ENCODE measurements at regions not wholly inside any gene's neighbourhood (a gene's known extent, or its start where the extent isn't known, plus 50 kb on each side); places are given as distances from the start of the nearest gene placed in this dataset.

DNA sequence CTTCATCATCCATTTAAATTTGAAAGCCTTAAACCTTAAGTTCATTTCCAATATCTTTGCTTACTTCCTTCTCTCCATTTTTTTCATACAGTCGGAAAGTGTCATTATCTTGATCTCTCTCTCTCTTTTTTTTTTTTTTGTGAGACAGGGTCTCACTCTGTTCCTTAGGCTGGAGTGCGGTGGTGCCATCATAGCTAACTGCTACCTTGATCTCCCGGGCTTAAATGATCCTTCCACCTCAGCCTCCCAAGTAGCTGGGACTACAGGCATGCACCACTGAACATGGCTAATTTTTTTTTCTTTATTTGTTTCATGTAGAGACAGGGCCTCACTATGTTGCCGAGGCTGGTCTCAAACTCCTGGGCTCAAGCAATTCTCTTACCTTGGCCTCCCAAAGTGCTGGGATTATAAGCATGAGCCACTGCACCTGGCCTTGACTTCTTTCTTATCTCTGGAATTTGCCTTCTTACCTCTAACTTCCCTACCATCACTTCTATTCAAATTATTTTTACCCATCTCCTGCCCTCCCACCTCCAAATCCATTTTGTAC is 222.2 kb downstream of the MYCN start:
- DNase-seq: no peak

DNA sequence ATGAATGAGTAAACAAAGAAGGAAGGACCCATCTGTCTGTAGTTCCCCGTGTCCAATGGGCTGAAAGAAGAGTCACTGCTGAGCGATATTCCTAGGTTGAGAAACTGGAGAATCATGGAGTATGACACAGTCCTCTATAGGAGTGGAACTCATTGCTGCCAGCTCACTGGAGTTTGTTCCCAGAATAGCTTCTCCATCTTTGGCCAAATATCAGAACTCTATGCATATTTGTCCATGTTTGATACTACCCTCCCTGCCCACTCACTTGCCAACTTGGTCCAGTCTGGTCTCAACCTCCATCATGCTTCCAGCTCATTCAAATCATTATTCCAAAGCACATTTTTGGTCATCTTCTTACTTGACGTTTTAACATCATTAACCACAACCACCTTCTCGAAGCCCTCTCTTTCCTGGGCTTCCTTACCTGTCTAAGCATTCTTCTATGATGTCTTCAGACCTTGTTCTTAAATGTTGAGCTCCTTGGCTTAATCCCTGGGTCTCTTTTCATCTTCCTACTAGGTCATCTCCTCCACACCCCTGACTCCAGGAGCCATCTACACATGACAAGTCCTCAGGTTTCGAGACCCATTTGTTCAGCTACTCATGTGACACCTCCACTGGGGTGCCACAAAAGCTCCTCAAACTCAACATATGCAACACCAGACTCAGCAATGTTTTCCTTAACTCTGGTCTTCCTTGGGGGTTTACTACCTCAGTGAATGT is 221.6 kb downstream of the MYCN start:
- no peak for DNase-seq

DNA sequence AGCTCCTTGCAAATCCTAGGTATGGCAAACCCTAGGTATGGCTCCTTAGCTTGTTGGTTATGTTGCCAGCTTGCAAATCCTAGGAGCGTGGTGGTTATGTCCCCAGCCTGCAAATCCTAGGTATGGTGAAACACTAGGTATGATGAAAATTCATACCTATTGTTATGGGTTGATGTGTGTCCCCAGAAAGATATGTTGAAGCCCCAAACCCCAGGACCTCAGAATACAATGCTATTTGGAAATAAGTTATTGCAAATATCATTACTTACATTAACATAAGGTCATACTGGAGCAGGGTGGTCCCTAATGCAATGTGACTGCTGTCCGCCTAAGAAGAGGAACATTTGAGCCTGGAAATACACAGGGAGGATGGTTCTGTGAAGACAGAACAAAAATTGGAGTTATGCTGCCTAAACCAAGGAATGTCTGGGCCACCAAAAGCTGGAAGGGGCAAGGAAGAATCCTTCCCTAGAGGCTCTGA is 220.8 kb downstream of the MYCN start:
- no peak for DNase-seq

DNA sequence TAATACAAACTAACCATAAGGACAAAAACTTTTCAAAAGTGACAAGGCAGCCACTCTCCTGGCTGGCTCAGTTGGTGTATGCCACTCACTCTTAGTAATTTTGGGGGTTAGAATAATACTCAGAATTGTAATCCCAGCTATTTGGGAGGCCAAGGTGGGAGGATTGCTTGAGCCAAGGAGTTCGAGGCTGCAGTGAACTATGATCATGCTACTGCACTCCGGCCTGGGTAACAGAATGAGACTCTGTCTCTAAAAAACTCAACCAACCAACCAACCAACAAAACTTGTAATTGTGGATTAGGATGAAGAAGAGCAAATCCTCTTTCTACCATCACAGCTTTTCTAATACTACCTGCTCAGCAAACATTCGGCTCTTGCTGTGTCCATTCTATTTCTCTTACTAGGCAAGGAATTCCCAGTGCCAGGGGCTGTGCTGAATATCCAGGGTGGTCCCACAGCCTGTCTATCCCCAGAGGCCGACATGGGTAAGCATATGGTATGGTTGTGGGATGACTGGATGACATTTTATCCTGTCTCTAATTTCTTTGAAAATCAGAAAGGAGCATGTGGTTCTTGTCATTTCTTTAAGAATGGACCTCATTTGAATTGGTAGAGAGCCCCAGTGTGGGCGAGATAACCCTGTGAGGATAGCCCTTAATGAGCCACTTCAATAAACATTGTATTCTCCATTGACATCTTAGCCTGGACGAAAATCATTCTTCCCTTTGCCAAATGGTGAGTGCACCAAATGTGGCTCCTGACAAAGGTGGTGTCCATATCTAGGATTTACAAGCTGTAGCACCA is 220.1 kb downstream of the MYCN start:
- no peak for DNase-seq

DNA sequence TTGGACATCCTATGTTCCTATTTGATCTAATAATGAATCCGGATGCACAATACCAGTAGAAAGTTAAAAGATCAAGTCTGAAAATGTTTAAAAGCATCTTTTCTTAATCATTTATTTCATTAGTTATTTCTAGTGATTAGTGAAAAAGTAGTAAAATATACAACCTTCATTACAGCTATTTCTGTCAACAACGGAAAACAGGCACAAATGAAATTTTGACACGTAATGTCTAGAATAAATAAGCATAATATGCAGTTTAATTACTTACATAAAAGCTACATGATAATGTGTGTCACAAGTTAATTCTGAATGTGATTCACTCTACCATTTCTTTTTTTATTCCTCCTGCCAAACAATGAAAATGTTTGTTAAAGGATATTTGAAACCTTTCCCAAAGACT is 216.1 kb downstream of the MYCN start:
- DNase-seq: no peak

DNA sequence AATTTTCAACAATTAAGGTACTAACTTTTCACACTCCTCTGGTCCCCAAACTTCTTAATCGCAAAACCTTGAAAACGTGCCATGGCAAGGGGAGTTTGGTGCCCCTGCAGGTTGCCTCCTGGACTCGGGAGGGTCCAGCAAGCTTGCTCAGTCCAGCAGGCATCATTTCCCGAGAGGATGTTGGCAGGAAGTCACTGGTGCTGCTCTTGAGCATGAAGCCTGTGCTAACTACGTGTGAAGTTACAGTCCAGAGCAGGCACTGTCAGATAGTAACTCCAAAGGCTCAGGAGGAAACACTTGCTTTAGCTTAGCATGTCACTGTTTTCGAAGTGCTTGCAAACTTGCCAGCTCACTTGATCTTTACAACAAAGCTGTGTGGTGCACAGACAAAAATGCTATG is 215.4 kb downstream of the MYCN start:
- DNase-seq: no peak

DNA sequence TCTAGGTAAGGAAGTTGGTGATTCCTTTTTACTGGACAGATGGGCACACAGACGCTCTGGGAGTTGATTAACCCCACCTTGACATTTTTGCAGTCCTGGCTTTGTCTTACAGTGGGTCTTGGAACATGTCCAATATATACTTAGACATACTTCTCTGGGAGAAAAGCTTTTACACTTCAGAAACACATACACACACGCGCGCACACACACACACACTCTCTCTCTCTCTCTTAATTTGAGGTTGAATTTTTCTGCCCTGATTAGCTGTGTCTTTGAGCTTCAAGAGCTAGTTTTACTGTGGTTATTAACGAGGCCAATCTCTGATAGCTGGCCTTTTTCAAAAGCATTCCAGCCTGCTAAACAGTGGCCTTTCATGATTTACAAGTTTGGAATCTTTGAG is 215.0 kb downstream of the MYCN start:
- no peak for DNase-seq

DNA sequence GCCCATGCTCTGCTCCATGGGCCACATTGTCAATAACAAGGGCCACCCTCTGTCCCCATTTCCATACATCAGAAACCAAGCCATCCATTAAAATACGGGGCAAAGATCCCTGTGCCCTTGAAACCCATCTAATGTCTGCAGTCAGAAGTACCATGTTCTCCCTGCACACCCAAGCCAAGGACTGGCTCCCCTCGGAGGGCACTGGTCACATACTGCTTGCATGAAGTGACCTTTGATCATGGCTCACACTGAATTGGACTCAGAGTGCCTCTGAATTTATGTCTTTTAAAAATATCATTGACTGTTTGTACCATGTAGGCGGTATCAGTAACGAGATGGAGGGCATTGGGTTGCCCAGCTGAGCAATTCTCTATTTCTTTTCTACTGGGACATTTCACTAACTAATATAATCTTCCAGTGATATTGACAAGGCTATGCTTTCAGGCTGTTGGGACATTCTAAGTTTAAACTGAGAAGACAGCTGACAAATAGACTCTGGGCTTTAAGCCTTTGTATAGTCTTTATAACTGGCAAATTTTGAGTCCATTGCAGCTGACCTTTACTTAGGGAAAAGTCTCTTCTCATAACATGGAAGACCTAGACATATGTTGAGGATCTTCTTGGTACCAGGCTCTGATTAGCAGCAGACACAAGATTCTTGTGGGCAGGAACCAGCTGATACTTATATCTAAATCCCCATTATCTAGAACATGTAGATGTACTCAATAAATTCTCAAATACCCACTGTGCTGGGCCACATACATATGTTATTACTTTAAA is 214.3 kb downstream of the MYCN start:
- no peak for DNase-seq

DNA sequence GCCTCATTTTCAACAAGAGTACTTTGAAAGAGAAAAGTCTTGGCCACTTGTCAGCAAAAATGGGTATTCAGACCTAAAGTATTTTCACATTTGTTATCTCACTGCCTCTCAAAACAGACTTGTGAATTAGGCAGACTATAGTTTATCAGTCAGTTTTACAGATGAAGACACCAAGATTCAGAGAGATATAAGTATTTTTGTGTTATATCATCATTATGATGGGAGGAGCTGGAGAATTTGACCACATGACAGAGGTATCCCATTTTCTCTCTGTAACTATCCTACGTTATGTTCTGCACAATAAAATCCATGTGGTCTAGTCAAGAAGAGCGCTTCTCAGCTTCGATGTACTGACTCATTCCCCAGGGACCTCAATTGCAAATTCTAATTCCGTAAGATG is 213.7 kb downstream of the MYCN start:
- DNase-seq: no peak

DNA sequence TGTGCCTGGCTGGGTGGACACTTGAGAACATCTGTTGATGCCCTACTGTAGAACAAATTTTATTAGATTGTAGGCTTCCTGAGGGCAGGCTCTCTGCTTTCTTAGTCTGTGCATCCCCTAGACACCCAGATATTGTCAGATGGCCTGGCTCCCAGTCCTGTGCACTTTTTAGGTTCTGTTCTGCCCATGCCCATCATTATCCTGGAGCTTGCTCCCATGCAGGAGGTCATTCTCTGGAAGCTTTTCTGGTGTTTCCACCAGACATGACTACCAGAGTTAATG is 213.3 kb downstream of the MYCN start:
- DNase-seq: no peak

DNA sequence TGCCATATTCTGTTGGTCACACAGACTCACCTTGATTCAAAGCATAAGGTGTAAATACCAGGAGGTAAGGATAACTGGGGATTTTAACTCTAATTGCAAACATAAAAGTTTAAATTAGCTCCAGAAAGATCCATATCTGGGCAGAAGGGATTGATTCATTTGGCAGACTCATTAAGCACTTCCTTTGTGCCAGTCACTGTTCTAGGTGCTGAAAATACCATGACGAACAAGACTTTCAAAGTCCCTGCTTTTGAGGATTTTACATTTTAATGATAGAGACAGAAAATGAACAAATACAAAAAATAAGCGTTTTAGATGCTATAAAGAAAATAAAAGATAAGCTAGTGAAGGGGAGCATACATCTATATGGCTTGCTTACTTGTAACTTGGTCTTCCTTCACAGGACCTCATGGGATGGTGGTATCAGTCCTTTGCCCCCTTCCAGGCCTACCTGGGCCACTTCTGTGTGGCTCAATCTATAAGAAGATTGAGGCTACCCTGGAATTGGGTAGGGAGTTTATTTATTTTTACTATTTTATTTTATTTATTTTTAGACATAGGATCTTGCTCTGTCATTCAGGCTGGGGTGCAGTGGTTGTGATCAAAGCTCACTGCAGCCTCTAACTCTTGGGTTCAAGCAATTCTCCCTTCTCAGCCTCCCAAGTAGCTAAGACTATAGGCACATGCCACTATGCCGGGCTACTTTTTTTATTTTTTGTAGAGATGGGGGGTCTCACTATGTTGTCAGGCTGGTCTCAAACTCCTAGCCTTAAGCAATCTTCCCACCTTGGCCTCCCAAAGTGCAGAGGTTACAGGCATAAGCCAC is 212.8 kb downstream of the MYCN start:
- no peak for DNase-seq

DNA sequence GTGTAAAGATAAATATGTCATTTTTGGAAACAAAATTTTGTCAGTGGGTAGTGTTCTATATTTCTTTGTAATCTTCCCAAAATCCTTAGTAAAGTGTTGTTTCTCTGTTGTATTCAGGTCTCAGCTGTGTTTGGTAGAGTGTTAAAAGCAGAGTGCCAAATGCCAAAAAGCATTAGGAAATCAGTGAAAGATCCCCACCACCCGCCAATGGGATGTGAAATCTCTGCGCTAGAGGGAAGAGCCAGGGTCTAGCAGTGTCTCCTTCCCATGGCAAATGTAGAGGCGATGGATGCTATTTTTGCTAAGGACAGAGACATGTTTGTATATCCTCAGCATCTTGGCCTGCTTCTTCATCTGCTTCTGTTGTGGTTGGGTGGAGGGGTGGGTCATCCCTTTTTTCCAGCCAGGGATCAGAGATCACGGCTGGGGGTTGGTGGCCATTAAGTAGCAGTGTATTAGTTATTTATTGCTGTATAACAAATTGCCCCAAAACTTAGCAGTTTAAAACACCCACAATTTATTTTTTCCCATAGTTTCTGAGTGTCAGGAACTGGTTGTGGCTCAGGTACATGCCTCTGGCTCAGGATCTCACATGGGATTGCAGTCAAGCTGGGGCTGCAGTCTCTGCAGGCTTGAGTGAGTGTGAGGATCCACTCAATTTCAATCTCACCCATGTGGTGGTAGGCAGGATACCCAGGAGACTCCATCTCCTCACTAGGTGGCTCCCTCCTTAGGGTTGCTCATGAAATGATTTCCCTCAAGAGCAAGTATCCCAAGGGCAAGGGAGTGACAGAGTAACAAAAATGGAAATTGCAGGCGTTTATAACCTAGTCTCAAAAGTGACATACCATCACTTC is 211.9 kb downstream of the MYCN start:
- DNase-seq: no peak

DNA sequence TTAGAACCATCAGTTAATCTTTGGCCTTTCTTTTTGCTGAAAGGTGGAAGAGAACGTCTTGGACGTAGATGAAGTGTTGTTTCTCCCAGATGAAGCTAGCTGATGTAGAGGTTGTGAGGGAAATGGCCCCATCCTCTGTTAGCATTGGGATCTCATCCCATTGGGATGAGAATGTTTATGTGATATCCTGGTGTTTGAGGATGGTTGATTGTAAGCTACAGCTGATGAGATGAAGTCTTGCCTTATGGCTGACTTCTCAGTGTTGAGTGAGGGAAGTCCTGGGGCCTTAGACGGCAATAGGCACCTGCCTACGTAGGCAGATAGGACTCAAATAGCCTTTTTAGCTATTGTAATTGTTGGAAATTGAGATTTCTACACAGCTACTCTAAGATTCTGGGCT is 211.3 kb downstream of the MYCN start:
- no peak for DNase-seq

DNA sequence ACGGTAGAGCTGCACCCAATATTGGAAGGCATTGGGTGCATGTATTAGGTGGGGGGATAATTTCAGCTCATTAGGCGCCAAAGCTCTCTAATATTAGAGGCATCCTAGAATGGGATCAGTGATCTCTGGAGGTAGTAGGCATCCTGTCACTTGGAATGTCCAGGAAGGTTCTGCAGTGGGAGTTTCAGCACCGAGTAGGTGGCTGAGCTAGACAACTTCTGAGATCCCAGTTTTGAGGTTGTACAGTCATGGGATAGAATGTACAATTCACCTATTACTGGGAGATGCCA is 210.9 kb downstream of the MYCN start:
- no peak for DNase-seq

DNA sequence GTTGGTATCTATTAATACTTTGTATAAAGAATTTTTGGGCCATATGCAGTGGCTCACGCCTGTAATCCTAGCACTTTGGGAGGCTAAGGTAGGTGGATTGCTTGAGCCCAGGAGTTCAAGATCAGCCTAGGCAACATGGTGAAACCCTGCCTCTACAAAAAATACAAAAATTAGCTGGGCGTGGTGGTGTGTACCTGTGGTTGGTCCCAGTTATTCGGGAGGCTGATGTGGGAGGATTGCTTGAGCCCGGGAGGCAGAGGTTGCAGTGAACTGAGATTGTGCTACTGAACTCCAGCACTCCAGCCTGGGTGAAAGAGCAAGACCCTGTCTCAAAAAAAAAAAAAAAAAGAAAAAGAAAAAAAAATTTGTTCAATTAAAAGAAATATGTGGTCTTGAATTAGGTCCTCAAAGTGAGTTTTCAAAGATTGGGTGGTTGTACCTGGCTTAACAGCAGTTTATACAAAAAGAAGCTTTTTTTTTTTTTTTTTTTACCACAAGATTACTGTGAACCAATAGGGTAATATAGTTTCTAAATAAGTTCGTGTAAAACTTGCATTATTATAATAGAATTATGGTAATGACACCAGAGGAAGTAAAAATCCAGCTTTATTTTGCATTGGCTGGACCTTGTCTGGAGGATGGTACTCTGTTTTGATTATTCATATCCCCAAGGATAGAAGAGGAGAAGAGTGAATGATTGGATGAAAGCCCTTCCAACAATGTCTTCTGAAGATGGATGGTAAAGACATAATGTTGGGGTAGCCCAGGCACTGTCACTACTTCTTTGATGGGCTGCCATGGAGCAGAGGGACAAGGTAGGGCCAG is 210.3 kb downstream of the MYCN start:
- no peak for DNase-seq

DNA sequence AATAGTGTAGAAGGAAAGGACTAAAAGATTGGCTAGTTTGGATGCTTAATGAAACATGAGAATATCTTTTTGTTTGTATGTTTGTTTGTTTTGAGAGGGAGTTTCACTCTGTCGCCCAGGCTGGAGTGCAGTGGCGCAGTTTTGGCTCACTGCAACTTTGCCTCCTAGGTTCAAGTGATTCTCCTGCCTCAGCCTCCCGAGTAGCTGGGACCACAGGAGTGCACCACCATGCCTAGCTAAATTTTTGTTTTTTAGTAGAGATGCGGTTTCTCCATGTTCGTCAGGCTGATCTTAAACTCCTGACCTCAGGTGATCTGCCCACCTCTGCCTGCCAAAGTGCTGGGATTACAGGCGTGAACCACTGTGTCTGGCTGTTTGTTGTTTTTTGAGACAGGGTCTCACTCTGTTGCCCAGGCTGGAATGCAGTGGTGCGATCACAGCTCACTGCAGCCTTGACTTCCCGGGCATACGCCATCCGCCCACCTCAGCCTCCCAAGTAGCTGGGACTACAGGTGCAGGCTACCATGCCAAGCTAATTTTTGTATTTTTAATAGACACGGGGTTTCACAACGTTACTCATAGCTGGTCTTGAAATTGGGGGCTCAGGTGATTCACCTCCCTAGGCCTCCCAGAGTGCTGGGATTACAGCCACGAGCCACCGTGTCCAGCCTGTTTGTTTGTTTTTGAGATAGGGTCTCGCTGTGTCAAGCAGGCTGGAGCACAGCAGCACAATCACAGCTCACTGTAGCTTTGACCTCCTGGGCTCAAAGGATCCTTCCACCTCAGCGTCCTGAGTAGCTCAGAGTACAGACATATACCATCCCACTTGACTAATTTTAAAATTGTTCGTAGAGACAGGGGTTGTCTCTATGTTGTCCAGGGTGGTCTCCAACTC is 209.2 kb downstream of the MYCN start:
- no peak for DNase-seq

DNA sequence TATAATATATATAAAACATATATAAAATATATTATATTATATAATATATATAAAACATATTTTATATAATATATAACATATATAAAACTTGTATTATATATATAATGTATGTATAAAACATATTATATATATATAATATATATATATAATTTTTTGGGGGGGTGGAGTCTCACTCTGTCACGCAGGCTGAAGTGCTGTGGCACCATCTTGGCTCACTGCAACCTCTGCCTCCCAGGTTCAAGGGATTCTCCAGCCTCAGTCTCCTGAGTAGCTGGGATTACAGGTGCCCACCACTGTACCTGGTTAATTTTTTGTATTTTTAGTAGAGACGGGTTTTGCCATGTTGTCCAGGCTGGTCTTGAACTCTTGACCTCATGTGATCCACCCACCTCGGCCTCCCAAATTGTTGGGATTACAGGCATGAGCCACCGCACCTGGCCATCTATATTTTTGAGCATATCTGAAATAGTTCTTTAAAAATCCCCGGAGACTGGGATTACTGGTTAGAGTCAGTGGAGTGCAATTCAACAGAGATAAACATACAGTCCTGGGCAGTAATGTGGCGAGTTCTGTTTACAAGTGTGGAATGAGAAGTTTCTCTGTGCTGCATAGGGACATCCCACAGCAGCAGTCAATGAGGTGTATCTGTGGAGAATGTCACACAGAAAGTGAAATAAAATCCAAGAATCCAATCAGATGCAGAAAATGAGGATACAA is 208.4 kb downstream of the MYCN start:
- no peak for DNase-seq

DNA sequence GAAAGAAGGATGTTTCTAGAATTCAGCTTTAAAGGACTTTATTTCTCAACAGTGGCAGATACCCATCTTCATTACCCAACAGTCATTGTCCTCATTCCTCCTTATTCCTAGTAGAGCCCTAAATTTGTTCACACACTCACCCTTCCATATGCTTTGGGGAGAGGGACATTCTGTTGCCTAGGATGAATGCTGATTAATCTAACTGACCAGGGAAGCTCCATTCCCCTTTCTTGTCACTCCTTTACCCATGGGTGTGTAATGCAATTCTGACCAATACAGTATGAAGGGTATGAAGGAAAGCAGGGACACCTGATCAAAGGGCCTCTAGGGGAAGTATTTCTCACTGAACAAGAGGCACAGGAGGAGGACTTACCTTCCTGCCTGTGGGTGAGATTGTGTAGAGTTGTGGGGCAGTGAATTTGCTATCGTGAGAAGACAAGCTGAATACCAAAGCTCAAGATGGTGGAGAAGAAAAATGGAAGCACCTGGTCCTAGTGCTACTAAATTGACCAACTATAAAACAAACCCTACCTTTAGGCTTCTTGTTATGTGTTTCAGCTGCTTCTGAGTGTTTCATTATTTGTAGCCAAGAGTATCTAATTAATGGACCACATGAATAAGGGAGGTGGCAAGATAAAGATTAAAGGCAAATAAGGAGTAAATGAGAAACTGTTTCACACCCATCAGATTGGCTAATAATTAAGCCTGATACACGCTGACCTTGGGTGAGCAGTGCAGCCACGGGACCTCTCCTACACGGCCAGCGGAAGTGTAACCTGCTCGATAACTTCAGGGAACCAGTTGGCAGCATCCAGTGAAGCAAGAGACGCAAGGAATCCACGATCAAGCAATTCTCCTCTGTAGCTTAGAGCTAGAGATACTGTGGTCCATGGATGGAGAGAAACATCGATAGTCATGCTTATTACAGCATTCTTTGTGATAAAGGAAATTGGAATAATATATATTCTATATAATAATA is 202.3 kb downstream of the MYCN start:
- DNase-seq: no peak

All from midbrain (tissue), 1 donor.